CD4-positive, alpha-beta T cell (primary cell): ENCODE measurements at regions not wholly inside any gene's neighbourhood (a gene's known extent, or its start where the extent isn't known, plus 50 kb on each side); places are given as distances from the start of the nearest gene placed in this dataset.

ENCODE experiments used
- ATAC-seq: fragments of 200-7000 bp; cut with Tn5 transposase; one replicate; pipeline ENCODE4 v1.10.0; 2022; ENCODE audit warnings: mild to moderate bottlenecking; ENCODE audit not compliant: poor library complexity
- CTCF ChIA-PET: fragments of 350-600 bp; sonication (Branson Sonifier 250); formaldehyde crosslinking; loops from one replicate; lab custom pipeline; 2021; ENCODE audit warnings: antibody characterized with exemption, inconsistent platforms; lab: Charles Lee
- POLR2A ChIA-PET: fragments of 350-600 bp; sonication (Branson Sonifier 250); formaldehyde crosslinking; loops from one replicate; lab custom pipeline; 2021; ENCODE audit warnings: antibody characterized with exemption, inconsistent platforms; lab: Charles Lee
- DNase-seq, 14 experiments: peaks; one replicate each; pipeline ENCODE4 v3.0.0-alpha.2; 2013 to 2020; ENCODE audit warnings: mixed read lengths in 2 of 14
- H3K27ac ChIP-seq, 2 donors: one replicate each; pipeline versions ENCODE4 v1.5.1 to v1.7.0; 2013; ENCODE audit warnings: low read length in 2 of 2, low read depth in 1 of 2, mild to moderate bottlenecking in 1 of 2
- H3K27me3 ChIP-seq, 2 experiments: 1 replicate in 1 of 2; 2 replicates in 1 of 2; pipeline versions ENCODE4 v1.6.1 to v1.7.0; 2013; ENCODE audit warnings: low read length in 2 of 2, control low read depth in 1 of 2, mild to moderate bottlenecking in 1 of 2, moderate library complexity in 1 of 2; ENCODE audit not compliant: insufficient read depth in 2 of 2, control insufficient read depth in 1 of 2
- H3K36me3 ChIP-seq: one replicate; pipeline ENCODE4 v1.6.1; 2013; ENCODE audit warnings: low read length, control low read depth; ENCODE audit not compliant: insufficient read depth
- H3K4me1 ChIP-seq: one replicate; pipeline ENCODE4 v1.6.1; 2013; ENCODE audit warnings: low read length, control low read depth; ENCODE audit not compliant: insufficient read depth
- H3K4me3 ChIP-seq: one replicate; pipeline ENCODE4 v1.5.1; 2013; ENCODE audit warnings: mild to moderate bottlenecking, low read length, moderate library complexity
- H3K9me3 ChIP-seq, 2 experiments: 1 replicate in 1 of 2; 2 replicates in 1 of 2; pipeline versions ENCODE4 v1.6.1 to v1.7.0; 2013; ENCODE audit warnings: low read length in 2 of 2, mild to moderate bottlenecking in 2 of 2, control low read depth in 1 of 2, moderate library complexity in 1 of 2; ENCODE audit not compliant: control insufficient read depth in 1 of 2, insufficient read depth in 1 of 2
- H3K27ac Mint-ChIP-seq: one replicate; pipeline ENCODE4 v1.8.0; 2020; ENCODE audit warnings: mixed read lengths
- H3K27me3 Mint-ChIP-seq: one replicate; pipeline ENCODE4 v1.8.0; 2021; ENCODE audit warnings: mixed read lengths
- H3K36me3 Mint-ChIP-seq: one replicate; pipeline ENCODE4 v1.8.0; 2021; ENCODE audit warnings: low read depth, mixed read lengths
- H3K4me1 Mint-ChIP-seq: one replicate; pipeline ENCODE4 v1.8.0; 2021; ENCODE audit warnings: low read depth, mixed read lengths
- H3K4me3 Mint-ChIP-seq: one replicate; pipeline ENCODE4 v1.8.0; 2020; ENCODE audit warnings: mild to moderate bottlenecking, mixed read lengths
- H3K9me3 Mint-ChIP-seq: one replicate; pipeline ENCODE4 v1.8.0; 2020; ENCODE audit warnings: mixed read lengths
- CTCF ChIP-seq: fragments of 200-600 bp; IDR thresholded peaks from one replicate; pipeline ENCODE4 v1.8.0; 2022; ENCODE audit warnings: antibody characterized with exemption, mild to moderate bottlenecking
- intact Hi-C, 2 experiments: fragments of 100-400 bp; cut with DNase I in 1 of 2; cut with micrococcal nuclease in 1 of 2; formaldehyde crosslinking; loops; one replicate each; pipeline versions ENCODE4 v1.15.1 to v1.9.0; 2023 to 2025; cut with DNase I, micrococcal nuclease

GRCh38 chr9:96025995-96026602, 150.6 kb downstream of the ERCC6L2 start:
- intact Hi-C loops, result no loop called here
- Histone ChIP-seq H3K9me3 (peaks cover 0 to 12% of the 10 kb centered on the region in 2 experiments), H3K4me1 (peaks cover 36% of the 10 kb centered on the region), H3K36me3 (no peaks in the 10 kb centered on the region), H3K27me3 (peaks cover 28 to 34% of the 10 kb centered on the region in 2 experiments), H3K27ac (no peak overlapping the region), H3K4me3 (no peak overlapping the region)
- POLR2A ChIA-PET, result no interaction called here
- CTCF ChIA-PET, result no interaction called here
- Mint-ChIP-seq H3K4me3 (peak overlapping the region; percentile 3), H3K27ac (no peak overlapping the region), H3K4me1 (peaks cover 41% of the 10 kb centered on the region), H3K27me3 (peaks cover 71% of the 10 kb centered on the region), H3K9me3 (no peaks in the 10 kb centered on the region), H3K36me3 (peaks cover 4% of the 10 kb centered on the region)
- TF ChIP-seq CTCF, result no peak
- DNase-seq (peak in 3 of 14 experiments; percentile 17 to 35 (median 26)), ATAC-seq (no peak)

GRCh38 chr9:96023486-96023885, 148.0 kb downstream of the ERCC6L2 start:
- H3K27ac Mint-ChIP-seq, result no peak overlapping the region
- Histone ChIP-seq H3K4me1 (peaks cover 54% of the 10 kb centered on the region), H3K36me3 (no peaks in the 10 kb centered on the region), H3K27ac (no peak overlapping the region), H3K27me3 (peaks cover 28 to 37% of the 10 kb centered on the region in 2 experiments), H3K4me3 (no peak overlapping the region), H3K9me3 (peaks cover 0 to 12% of the 10 kb centered on the region in 2 experiments)
- ChIA-PET CTCF (no interaction called here), POLR2A (no interaction called here)
- peaks cover 4% of the 10 kb centered on the region for H3K36me3 Mint-ChIP-seq
- no peak for DNase-seq
- intact Hi-C loops, result no loop called here
- H3K27me3 Mint-ChIP-seq, result peaks cover 70% of the 10 kb centered on the region
- ATAC-seq, result no peak
- no peaks in the 10 kb centered on the region for H3K9me3 Mint-ChIP-seq
- TF ChIP-seq CTCF, result no peak
- H3K4me3 Mint-ChIP-seq, result peak overlapping the region; percentile 92
- peaks cover 53% of the 10 kb centered on the region for H3K4me1 Mint-ChIP-seq

GRCh38 chr9:96022445-96023051, 147.1 kb downstream of the ERCC6L2 start:
- Mint-ChIP-seq H3K27ac (peak overlapping the region; percentile 68), H3K4me3 (peak overlapping the region; percentile 92), H3K9me3 (no peaks in the 10 kb centered on the region), H3K4me1 (peaks cover 51% of the 10 kb centered on the region), H3K36me3 (peaks cover 4% of the 10 kb centered on the region), H3K27me3 (peaks cover 60% of the 10 kb centered on the region)
- Histone ChIP-seq H3K36me3 (no peaks in the 10 kb centered on the region), H3K27me3 (peaks cover 25 to 29% of the 10 kb centered on the region in 2 experiments), H3K4me3 (peak overlapping the region; percentile 67), H3K27ac (no peak overlapping the region), H3K4me1 (peaks cover 52% of the 10 kb centered on the region), H3K9me3 (peaks cover 0 to 12% of the 10 kb centered on the region in 2 experiments)
- no peak for TF ChIP-seq CTCF
- ChIA-PET POLR2A (no interaction called here), CTCF (no interaction called here)
- intact Hi-C loops, result no loop called here
- ATAC-seq (no peak), DNase-seq (peak in 3 of 14 experiments; percentile 17 to 60 (median 32))
